G401 (cell line): ENCODE measurements at regions not wholly inside any gene's neighbourhood (a gene's known extent, or its start where the extent isn't known, plus 50 kb on each side); places are given as distances from the start of the nearest gene placed in this dataset.

Experiments used
- DNase-seq: peaks from one replicate; pipeline ENCODE4 v3.0.0-alpha.2; 2015; ENCODE audit warnings: low spot score
- in situ Hi-C: cut with HindIII; loops from 2 replicates; pipeline ENCODE4 v1.10.0; 2016; ENCODE audit warnings: low sequenced_read_pairs, mixed read lengths

DNA sequence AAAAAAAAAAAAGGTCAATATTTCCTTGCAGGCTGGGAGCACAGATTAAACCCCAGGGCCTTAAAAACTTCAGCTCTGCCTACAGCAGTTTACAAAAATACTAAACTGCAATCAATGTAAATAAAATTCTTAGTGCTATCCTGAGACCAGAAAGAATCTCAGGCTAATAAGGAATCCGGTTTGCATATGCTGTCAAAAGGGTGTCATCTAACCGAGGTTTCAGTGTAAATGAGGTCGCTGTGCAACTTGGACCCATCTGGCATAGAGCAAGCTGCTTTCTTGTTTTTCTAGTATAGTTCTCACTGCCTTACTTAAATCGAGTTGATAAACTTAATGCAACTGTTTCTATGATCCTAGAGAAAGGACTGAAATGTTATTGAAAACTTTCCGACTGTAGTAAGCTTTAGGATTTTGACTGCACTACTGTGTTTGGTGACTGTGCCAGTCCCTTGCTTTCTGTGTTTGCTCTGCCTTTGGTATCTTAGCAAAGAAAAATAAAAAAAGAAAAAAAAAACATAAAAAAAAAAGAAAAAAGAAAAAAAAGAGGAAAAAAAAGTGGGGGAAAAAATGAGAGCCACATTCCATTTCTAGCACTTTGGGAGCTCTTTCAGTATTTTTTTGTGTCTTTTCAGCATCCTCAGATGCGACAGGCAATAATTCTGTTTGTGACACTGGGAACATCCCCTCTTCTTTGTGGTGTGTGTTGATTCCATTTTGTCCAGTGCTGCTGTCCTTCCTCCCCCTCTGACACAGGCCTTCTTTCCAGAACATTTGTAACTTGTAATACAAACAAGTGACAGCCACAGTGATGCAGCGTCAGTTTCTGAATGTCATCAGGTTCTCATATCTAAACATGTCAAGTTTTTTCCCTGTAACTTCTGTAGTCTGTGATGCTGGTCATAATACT is 340.5 kb downstream of the ZNF536 start:
- in situ Hi-C loops: no loop called here
- no peak for DNase-seq

DNA sequence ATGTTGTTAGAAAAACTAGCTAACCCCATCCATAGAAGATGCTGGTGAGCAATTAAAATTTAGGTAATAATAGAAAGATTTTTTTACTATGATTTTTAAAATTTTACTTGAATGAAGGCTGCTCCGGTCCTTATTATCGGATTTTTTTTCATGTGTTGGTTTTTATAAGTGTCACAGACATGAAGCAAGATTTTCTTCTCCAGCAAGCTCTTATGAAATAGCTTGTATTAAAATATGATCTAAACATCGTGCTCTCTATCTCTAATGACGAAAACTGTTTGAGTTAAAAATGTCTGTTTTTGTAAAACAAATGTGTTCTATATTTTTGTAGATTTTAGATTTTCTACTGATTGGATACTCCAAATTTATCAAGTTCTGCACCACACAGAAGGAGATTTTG is 339.6 kb downstream of the ZNF536 start:
- in situ Hi-C loops: no loop called here
- no peak for DNase-seq

DNA sequence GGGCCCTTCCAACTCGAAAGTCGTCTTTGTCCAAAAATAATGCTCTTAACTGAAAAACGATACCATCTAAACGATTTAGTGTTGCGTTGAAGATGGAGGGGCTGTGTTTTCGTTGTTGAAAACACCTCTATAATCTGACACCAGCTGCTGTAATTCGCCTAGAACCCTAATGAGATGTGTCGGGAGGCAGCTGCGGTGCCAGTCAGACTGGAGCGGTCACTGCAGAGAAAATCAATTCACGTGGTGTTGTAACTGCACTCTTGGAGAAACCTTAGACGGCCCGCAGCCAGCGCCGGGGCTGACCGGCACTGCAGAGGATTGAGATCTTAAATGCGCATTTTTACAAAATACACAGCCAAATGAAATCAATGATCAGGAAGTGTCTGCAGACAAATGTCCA is 339.1 kb downstream of the ZNF536 start:
- in situ Hi-C loops: no loop called here
- DNase-seq: no peak

DNA sequence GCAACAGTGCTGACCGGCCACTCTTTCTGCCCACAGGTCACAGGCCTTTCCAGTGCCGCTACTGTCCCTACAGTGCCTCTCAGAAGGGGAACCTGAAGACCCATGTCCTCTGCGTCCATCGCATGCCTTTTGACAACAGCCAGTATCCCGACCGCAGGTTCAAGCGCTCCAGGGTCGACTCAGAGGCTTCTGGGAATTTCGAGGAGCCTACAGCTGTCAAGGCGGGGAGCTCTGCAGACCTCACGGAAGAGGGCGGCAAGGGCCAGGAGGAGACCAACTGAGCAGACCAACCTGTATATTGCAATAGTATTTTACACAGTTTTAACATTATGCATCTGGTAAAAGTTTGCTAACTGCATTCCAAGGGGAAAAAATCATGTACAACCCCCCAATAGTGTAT is 338.5 kb downstream of the ZNF536 start:
- DNase-seq: no peak
- in situ Hi-C loops: no loop called here

DNA sequence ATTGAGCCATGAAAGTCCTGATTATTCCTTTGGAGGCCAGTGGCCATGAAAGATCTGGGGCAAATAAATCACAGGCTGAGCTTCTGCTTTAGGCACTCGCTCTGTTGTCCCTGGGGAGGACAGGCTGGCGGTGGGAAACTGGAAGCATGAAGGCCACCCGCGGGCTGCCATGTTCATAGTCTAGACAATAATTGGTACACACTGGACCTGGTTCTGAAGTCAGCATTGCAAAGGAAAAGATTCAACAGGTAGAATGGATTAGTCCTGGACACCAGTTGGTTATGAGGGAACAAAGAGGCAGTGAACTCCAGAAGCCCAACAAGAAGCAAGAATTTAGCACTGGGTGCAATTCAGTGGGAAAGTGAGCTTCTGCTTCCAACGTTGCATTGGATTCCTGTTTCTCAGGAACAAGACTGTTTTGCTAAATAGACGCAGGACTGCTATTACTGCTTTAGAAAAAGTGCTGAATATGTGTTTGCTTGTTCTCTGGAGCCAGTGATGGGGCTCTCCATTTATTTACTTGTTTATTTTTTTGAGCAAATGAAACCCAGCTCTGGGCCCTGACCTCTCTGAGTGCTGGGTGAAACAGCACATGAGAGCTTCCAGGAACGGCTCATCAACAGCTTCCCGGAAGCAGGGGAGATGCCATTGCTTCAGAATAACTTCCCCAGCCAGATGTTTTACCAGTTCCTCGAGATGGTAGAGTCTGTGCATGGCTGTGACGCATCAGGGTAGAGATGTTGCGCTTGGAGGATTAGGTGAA is 336.4 kb downstream of the ZNF536 start:
- in situ Hi-C loops: no loop called here
- no peak for DNase-seq

DNA sequence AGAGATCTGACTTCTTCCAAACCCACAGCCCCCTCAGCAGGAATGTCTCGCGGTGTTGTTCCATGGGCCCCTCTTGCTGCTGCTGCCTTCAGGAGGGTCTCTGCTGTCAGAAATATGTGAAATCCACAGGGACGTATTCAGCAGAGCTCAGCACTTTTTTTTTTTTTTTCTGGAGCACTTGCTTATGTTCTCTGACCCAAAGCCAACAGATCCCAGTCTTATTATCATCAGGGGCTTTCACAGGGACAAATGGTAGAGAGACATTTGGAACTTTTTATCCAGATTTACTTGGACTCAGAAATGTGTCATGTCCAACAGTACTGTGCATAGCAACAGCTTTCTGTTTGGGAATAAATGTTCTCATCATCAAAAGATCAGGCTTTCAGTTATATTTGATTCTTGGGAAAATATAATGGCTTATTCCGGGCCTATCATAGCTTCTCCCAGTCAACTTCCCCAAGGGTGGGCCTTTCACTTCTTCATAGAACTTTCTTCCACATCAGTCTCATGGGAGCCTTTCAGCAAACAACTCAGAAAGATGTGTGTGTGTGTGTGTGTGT is 332.7 kb downstream of the ZNF536 start:
- in situ Hi-C loops: no loop called here
- DNase-seq: no peak

DNA sequence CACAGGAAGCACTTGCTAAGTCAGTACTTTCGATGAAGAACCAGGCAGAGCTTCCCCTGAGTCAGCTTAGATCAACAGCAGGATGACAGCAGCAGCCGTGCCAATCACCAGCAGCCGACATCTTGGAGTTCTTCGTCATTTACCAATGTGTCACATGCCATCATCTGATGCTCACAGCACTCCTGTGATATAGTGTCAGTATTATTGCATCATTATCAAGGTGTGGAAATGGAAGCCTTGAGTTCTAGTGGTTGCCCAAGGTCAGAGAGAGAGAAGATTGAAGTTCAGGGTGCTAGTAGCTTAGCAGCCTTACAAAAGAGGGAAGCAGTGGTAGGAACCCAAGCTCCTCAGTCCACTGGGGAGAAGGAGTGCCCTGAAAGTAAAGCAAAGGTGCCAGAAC is 331.5 kb downstream of the ZNF536 start:
- in situ Hi-C loops: no loop called here
- no peak for DNase-seq

DNA sequence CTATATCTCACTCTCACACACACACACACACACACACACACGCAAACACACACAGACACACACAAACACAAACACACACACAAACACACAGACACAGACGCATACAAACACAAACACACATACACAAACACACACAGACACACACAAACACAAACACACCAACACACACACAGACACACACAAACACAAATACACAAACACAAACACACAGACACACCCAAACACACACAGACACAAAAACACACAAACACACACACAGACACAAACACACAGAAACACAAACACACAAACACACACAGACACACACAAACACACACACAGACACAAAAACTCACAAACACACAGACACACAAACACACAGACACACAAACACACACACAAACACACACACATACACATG is 329.0 kb downstream of the ZNF536 start:
- DNase-seq: no peak
- in situ Hi-C loops: no loop called here

DNA sequence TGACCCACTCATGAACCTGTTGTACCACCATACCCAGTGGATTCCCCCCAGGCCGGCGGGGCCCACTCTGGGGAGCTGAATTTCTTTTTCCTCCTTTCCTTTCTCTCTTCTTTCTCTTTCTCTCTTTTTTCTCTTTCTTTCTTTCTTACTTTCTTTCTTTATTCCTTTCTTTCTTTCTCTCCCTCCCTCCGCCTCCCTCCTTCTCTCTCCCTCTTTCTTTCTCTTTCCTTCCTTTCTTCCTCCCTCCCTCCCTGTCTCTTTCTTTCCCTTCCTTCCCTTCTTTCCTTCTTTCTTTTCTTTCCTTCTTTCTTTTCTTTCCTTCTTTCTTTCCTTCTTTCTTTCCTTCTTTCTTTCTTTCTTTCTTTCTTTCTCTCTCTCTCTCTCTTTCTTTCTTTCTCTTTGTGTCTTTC is 327.7 kb downstream of the ZNF536 start:
- DNase-seq: no peak
- in situ Hi-C loops: no loop called here

DNA sequence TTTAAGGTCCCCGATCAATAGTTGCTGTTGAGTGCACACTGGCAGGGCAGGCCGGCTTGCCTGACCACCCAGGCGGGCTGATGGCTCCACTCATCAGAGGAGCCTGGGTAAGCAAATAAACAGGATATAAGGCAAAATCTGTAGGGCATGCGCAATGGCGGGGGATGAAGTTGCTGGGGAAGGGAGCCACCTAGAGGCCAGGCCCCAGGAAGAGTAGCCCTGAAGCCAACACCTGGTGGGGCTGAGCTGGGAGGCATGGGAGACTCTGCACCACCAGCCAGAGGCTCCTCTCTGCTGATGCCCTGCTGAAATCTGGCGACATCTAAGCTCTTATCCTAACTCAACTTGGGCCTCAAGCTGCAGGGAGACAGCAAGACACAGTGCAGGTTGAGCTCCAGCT is 324.3 kb downstream of the ZNF536 start:
- in situ Hi-C loops: no loop called here
- no peak for DNase-seq

DNA sequence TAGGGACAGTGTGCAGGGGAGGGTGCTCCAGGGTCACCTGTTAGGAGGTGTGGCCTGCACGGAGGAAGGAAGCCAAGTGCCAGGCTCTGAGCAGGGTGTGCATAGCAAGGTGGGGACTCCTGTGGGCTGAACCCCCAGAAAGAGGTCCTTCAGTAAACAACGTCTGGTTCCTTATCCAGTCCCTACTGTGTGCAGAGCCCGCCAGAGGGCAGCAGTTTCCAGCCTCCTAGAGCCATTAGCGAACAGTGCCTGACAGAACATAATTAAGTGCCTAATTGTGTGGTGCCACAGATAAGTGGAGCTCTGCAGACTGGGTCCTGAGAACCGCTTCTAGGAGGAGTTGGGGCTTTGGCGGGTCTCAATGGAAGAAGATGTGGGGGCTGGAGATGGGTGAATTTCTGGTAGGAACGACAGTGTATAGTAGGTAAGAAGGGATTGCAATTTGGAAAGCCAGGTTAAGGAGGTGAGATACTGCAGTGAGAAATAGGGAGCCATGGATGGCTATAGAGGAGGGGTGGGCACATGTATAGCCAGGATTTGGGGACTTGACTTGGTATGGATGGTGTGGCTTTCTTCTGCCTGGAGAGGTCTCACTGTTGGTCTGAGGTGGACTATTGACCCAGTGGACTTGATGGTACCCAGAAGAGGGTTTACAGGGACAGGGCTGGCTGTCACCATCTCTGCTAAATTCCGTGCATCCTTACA is 323.1 kb downstream of the ZNF536 start:
- no peak for DNase-seq
- in situ Hi-C loops: no loop called here

DNA sequence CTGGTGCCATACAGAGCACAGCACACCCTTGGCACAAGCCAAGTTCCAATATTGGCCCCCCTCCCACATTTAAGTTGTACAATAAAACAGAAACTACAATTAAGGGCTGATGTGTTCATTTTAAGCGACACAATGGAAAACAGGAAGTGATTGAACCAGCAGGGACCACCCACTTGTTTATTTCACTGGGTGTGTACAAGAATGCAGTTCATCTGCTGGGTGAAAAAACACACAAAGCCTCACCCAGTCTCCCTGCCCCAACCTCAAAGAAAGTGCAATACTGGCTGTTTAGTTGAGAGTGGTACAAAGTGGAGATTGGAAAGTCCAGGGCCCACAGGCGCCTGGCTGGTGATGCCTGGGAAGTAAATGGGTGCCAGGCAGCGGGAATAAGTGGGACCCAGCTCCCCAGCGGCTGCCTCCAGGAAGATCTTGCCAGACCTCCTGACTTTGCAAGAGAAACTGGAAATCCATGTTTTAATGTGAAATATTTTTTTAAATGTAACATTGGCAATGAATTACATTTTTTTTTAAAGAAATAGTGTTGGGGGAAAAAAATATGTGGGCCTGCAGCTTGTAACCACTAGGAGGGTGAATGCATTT is 322.1 kb downstream of the ZNF536 start:
- DNase-seq: no peak
- in situ Hi-C loops: no loop called here

DNA sequence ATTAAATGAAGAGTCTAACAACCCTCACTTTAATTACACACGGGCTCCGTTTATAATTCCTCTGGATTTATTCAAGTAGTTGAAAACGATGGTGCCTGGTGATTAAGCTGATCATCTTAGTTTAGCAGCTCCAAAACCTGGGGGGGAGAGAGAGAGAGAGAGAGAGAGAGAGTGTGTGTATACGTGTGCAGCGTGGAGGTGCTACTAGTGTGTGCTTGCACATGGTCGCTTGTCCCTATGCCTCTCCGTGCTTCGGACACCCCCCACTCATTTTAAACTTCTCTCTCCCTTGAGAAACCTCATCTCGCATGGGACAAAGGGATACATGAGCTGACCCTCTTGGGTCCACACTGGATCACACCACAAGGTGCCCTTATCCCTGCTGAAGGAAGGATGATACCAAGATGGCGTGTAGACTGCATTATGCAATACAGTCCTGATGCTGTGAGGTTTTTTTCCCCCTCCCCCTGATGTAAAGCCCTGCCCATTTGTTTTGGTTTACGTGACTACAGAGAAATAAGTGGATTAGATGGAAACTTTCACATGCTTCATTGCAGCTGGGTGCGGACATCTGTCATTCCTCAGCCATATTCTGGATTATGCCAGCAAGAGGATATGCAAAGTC is 320.8 kb downstream of the ZNF536 start:
- in situ Hi-C loops: no loop called here
- DNase-seq: no peak

DNA sequence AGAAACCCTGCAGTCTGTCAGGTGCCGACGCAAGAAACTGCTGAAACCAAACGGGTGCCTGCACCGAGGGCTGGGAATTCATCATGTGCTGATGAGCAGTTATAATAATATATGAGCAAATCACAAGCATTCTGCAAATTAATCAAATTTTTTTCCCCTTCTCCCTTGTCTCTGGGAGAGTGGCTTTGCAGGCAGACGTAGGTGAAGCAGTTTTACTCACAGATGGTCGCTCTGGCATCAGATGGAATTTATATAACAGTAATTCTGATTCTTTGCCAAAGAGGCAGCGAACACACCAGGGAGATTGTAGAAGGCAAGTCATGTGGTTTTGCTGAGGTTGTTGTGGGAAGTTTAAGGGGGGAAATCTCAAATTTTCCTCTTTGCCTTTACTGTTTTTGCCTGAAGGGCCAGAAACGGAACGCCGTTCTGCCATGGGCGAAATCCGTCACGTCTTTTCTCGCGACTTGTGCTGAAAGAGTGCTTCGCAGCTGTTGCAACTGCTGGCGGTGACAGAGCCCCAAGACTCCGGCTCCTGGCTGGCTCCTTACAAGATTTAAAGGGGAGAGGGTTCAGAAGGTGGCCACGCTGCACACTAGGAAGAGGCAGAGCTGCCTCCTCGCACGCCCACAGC is 320.1 kb downstream of the ZNF536 start:
- DNase-seq: peak; percentile 90
- in situ Hi-C loops: no loop called here

DNA sequence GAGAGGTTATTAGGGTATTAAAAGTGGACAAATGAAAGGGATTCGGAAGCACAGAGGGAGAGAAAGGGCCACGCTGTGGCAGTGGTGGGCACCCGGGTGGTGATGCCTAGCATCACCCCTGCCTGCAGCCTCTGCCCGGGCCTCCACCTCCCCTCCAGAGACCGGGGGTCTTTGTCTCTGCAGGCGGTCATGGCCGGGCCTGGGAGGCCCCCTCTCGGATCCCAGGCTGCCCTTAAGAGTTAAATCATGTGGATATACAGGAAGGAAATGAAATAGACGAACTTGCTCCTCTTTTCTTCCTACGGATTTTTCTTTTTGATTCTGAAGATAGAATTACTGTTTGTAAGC is 319.6 kb downstream of the ZNF536 start:
- in situ Hi-C loops: no loop called here
- DNase-seq: no peak

DNA sequence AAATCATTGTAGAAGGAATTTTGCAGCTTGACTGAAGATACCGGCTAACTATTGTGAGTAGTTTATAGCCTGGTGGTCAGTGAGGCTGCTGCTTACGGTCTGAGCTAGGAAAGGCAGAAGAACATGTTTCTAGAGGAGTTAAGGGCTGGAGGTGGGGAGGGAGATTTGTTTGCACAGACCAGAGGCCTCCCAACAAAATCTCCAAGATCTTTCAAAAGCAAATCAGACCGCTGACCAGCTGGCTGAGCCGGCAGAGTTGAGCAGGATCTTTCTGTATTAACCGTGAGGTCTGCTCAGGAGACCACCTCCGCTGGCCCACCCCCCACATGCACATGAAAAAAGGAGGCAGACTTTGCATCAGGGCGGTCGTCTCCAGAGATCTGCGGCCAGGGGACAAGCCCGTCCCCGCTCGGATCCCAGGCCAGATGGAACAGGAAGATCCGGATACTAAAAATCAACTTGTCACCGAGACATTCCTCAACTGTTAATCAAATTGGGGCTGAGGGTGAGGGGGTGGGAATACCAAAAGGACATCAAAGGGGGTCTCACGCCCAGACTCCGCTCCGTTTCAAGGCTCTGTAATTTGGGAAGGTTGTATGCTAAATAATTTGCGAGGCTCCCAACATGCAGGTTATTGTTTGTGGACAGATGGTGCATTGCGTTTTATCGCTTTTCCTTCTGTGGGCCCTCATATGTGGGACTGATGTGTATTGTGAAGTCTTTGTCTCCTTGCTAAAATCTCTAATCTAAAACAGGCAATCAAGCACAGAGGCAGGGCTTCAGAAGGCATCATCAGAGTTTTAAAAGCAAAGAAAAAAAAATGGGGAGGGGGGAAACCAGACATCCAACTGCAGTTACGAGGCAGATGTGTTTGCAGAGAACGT is 319.0 kb downstream of the ZNF536 start:
- DNase-seq: peak; percentile 46
- in situ Hi-C loops: no loop called here

DNA sequence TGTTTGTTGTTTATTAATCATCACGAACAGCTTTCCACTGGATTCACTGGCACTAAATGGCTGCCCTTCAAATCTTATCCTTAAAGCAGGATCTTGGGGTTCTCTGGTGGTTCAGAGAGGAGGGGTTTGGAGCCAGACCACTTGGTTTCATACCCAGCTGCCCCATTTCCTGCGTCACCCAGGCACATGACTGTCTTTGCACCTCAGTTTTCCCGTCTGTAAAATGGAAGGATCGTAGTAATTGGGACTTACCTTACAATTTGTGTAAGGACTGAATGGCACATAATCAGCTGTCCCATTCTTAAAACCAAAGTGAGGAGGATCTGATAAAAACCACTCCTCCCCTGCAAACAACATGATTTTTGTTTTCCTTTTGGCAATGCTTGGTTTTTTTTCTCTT is 318.3 kb downstream of the ZNF536 start:
- in situ Hi-C loops: no loop called here
- no peak for DNase-seq

DNA sequence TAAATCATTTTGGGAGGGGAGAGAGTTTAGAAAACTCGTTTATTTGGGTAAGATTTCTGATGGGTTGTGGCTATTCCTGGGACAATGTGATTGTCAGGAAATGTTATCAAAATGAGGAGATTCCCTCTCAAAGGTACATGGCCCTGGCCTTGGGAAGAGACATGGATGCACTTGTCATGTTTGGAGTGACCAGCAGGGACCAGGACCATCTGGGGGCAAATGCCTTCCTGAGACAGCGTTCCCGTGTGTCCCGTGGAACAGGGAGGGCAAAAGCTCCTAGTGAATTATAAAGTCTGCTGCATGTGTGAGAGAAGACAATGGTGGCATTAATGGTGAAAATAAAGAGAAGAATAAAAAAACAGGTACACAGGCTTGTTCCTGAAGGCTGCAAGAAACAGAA is 317.3 kb downstream of the ZNF536 start:
- no peak for DNase-seq
- in situ Hi-C loops: no loop called here
